ENCODE measurements at regions not wholly inside any gene's neighbourhood (a gene's known extent, or its start where the extent isn't known, plus 50 kb on each side); places are given as distances from the start of the nearest gene placed in this dataset.

- no peaks in the 10 kb centered on the region for H3K36me3 ChIP-seq (replicated peaks in 1 of 2; ENCODE audit: control insufficient read depth in 1 of 2, insufficient read depth in 2 of 2, low read length in 1 of 2)
- DNase-seq, result no peak
- no peak overlapping the region for H3K4me3 ChIP-seq (ENCODE audit: low read depth in 2 of 2, low read length in 1 of 2)
- H3K79me2 ChIP-seq (ENCODE audit: insufficient read depth), result no peaks in the 10 kb centered on the region
- CTCF ChIA-PET, result no interaction called here
- H2AFZ ChIP-seq (ENCODE audit: low read depth), result no peak overlapping the region
- H3K4me1 ChIP-seq (ENCODE audit: control insufficient read depth in 1 of 2, insufficient read depth in 2 of 2, low read depth in 1 of 2, low read length in 1 of 2), result no peaks in the 10 kb centered on the region
- no peaks in the 10 kb centered on the region; the same call in 1 of the 2 replicates for H3K9me3 ChIP-seq
- POLR2A ChIA-PET, result no interaction called here
- no peak for TF ChIP-seq POLR2AphosphoS5 (IDR thresholded peaks at IDR 0.05; ENCODE audit: low read depth, low read length)
- TF ChIP-seq CTCF (IDR thresholded peaks at IDR 0.05), result peak; percentile 47
- peak; percentile 38; the same call in 1 of the 2 replicates for TF ChIP-seq SMC3 (IDR thresholded peaks at IDR 0.05; ENCODE audit: low read depth, low read length)
- no peak for TF ChIP-seq USF1 (IDR thresholded peaks at IDR 0.05; ENCODE audit: borderline replicate concordance, low read depth)
- no peak for TF ChIP-seq FOSL2 (IDR thresholded peaks at IDR 0.05; ENCODE audit: borderline replicate concordance, low read depth)
- no peak for TF ChIP-seq RXRA (IDR thresholded peaks at IDR 0.05; ENCODE audit: borderline replicate concordance, low read depth)
- TF ChIP-seq USF2 (IDR thresholded peaks at IDR 0.05; ENCODE audit: borderline replicate concordance, low read depth, low read length), result no peak
- no peak for TF ChIP-seq SIN3A (IDR thresholded peaks at IDR 0.05; ENCODE audit: borderline replicate concordance, low read depth, low read length)
- no peak for TF ChIP-seq ZBTB33 (IDR thresholded peaks at IDR 0.05; ENCODE audit: borderline replicate concordance, low read depth)
- TF ChIP-seq NRF1 (IDR thresholded peaks at IDR 0.05; ENCODE audit: low read depth, low read length), result no peak
- TF ChIP-seq TAF1 (IDR thresholded peaks at IDR 0.05; ENCODE audit: borderline replicate concordance, low read depth, low read length), result no peak
- no peak for TF ChIP-seq YY1 (IDR thresholded peaks at IDR 0.05; ENCODE audit: low read depth)
- TF ChIP-seq ELF1 (IDR thresholded peaks at IDR 0.05), result no peak
- peak; percentile 44 for TF ChIP-seq RAD21 (IDR thresholded peaks at IDR 0.05; ENCODE audit: low read length)
- no peak for TF ChIP-seq EP300 (IDR thresholded peaks at IDR 0.05; ENCODE audit: borderline replicate concordance in 1 of 2, low read depth in 1 of 2, low read length in 1 of 2)
- TF ChIP-seq EZH2phosphoT487 (IDR thresholded peaks at IDR 0.05; ENCODE audit: borderline replicate concordance, low read depth), result no peak
- no peak for TF ChIP-seq PBX3 (IDR thresholded peaks at IDR 0.05)
- TF ChIP-seq GABPA (IDR thresholded peaks at IDR 0.05; ENCODE audit: low read depth), result no peak
- no peak for TF ChIP-seq MXI1 (IDR thresholded peaks at IDR 0.05; ENCODE audit: low read depth, low read length)
- TF ChIP-seq JUND (IDR thresholded peaks at IDR 0.05), result no peak
- no peak for TF ChIP-seq FOXJ3 (CRISPR knock-in tag; IDR thresholded peaks at IDR 0.05)
- H3K4me2 ChIP-seq, result no peak overlapping the region
- no peak overlapping the region for H3K27ac ChIP-seq (ENCODE audit: low read depth in 2 of 2, low read length in 1 of 2)
- no peaks in the 10 kb centered on the region for H4K20me1 ChIP-seq (ENCODE audit: insufficient read depth)
- H3F3A ChIP-seq (replicated peaks; ENCODE audit: insufficient read depth), result no peaks in the 10 kb centered on the region
- no peak overlapping the region for H3K9ac ChIP-seq
- H3K27me3 ChIP-seq (ENCODE audit: insufficient read depth), result no peaks in the 10 kb centered on the region
- WGBS (ENCODE audit: low lambda C conversion rate), result 5% methylated on average over 2 of the region's 4 CpGs
- no peaks in the 10 kb centered on the region for H3K9me2 ChIP-seq
Observed at GRCh38 chr5:8864053-8864452, 681.8 kb downstream of the SEMA5A start.

All from SK-N-SH (cell line).